ENCODE measurements at regions not wholly inside any gene's neighbourhood (a gene's known extent, or its start where the extent isn't known, plus 50 kb on each side); places are given as distances from the start of the nearest gene placed in this dataset.
"Not testable (repeated sequence)": the region's sequence is repeated elsewhere in the genome, so short reads cannot be mapped to it uniquely, and the experiment has no call there.

GRCh38 chr15:30803703-30804102, 100.0 kb upstream of the FAN1 start:
- H3K27ac ChIP-seq (ENCODE audit: low read length, poor library complexity, severe bottlenecking); H2BK15ac ChIP-seq (ENCODE audit: low read depth, poor library complexity, severe bottlenecking); H2BK5ac ChIP-seq (ENCODE audit: low read depth, low read length, poor library complexity, severe bottlenecking); H3K4me3 ChIP-seq (ENCODE audit: insufficient read depth in 1 of 2, low read depth in 1 of 2, low read length in 2 of 2); H3K9ac ChIP-seq (ENCODE audit: low read length); H3K18ac ChIP-seq (ENCODE audit: low read depth in 1 of 2, low read length in 2 of 2); H3K4ac ChIP-seq (ENCODE audit: low read depth in 1 of 2, low read length in 2 of 2); H3K4me1 ChIP-seq (ENCODE audit: control insufficient read depth, insufficient read depth, low read depth, low read length); H3K14ac ChIP-seq (ENCODE audit: low read length in 2 of 2); H3K23ac ChIP-seq (ENCODE audit: low read length in 2 of 2); H3K4me2 ChIP-seq (ENCODE audit: low read length, poor library complexity, severe bottlenecking); H2BK12ac ChIP-seq (ENCODE audit: low read length in 2 of 2); H2AFZ ChIP-seq (ENCODE audit: low read depth, low read length); H3K36me3 ChIP-seq (ENCODE audit: control insufficient read depth in 1 of 2, insufficient read depth in 2 of 2, low read depth in 1 of 2, low read length in 2 of 2); H3K27me3 ChIP-seq (ENCODE audit: control insufficient read depth in 1 of 2, insufficient read depth in 1 of 2, low read length in 2 of 2); H4K8ac ChIP-seq (ENCODE audit: low read length); H2AK5ac ChIP-seq (ENCODE audit: low read length, severe bottlenecking); H2BK120ac ChIP-seq (ENCODE audit: low read depth, low read length); H3K9me3 ChIP-seq (ENCODE audit: control insufficient read depth, low read length); H3K79me1 ChIP-seq (replicated peaks; ENCODE audit: low read length, poor library complexity, severe bottlenecking); H4K91ac ChIP-seq (ENCODE audit: low read length); DNase-seq: not testable (repeated sequence)
- 93% methylated on average over 11 of the region's 15 CpGs for WGBS

- H3K36me3 ChIP-seq (ENCODE audit: control insufficient read depth in 1 of 2, insufficient read depth in 2 of 2, low read depth in 1 of 2, low read length in 2 of 2), result no peaks in the 10 kb centered on the region
- H3K9ac ChIP-seq (ENCODE audit: low read length), result no peak overlapping the region
- DNase-seq, result no peak
- no peak overlapping the region for H4K91ac ChIP-seq (ENCODE audit: low read length)
- no peak overlapping the region for H3K23ac ChIP-seq (ENCODE audit: low read length in 2 of 2)
- H3K14ac ChIP-seq (ENCODE audit: low read length in 2 of 2), result no peak overlapping the region
- H3K27ac ChIP-seq (ENCODE audit: low read length, poor library complexity, severe bottlenecking), result no peak overlapping the region
- no peak overlapping the region for H3K4ac ChIP-seq (ENCODE audit: low read depth in 1 of 2, low read length in 2 of 2)
- no peaks in the 10 kb centered on the region for H3K4me1 ChIP-seq (ENCODE audit: control insufficient read depth, insufficient read depth, low read depth, low read length)
- no peak overlapping the region for H2BK120ac ChIP-seq (ENCODE audit: low read depth, low read length)
- H3K79me1 ChIP-seq (replicated peaks; ENCODE audit: low read length, poor library complexity, severe bottlenecking), result no peaks in the 10 kb centered on the region
- no peak overlapping the region for H2BK5ac ChIP-seq (ENCODE audit: low read depth, low read length, poor library complexity, severe bottlenecking)
- no peak overlapping the region for H3K4me2 ChIP-seq (ENCODE audit: low read length, poor library complexity, severe bottlenecking)
- H2AFZ ChIP-seq (ENCODE audit: low read depth, low read length), result no peak overlapping the region
- no peak overlapping the region for H4K8ac ChIP-seq (ENCODE audit: low read length)
- H2BK15ac ChIP-seq (ENCODE audit: low read depth, poor library complexity, severe bottlenecking), result no peak overlapping the region
- no peak overlapping the region for H3K18ac ChIP-seq (ENCODE audit: low read depth in 1 of 2, low read length in 2 of 2)
- no peak overlapping the region for H2BK12ac ChIP-seq (ENCODE audit: low read length in 2 of 2)
- H3K4me3 ChIP-seq (ENCODE audit: insufficient read depth in 1 of 2, low read depth in 1 of 2, low read length in 2 of 2), result no peak overlapping the region
- WGBS, result 92% methylated on average over 19 of the region's 19 CpGs
- no peaks in the 10 kb centered on the region for H3K9me3 ChIP-seq (ENCODE audit: control insufficient read depth, low read length)
- H2AK5ac ChIP-seq (ENCODE audit: low read length, severe bottlenecking), result no peak overlapping the region
- peaks cover 0 to 10% of the 10 kb centered on the region in 2 experiments for H3K27me3 ChIP-seq (ENCODE audit: control insufficient read depth in 1 of 2, insufficient read depth in 1 of 2, low read length in 2 of 2)
Measured at GRCh38 chr15:30816430-30816829, 87.3 kb upstream of the FAN1 start.

- not testable (repeated sequence) for H3K4me1 ChIP-seq (ENCODE audit: control insufficient read depth, insufficient read depth, low read depth, low read length); H3K4me3 ChIP-seq (ENCODE audit: insufficient read depth in 1 of 2, low read depth in 1 of 2, low read length in 2 of 2); H3K36me3 ChIP-seq (ENCODE audit: control insufficient read depth in 1 of 2, insufficient read depth in 2 of 2, low read depth in 1 of 2, low read length in 2 of 2); H3K14ac ChIP-seq (ENCODE audit: low read length in 2 of 2); H2BK120ac ChIP-seq (ENCODE audit: low read depth, low read length); H3K79me1 ChIP-seq (replicated peaks; ENCODE audit: low read length, poor library complexity, severe bottlenecking); H2BK15ac ChIP-seq (ENCODE audit: low read depth, poor library complexity, severe bottlenecking); DNase-seq; H3K4ac ChIP-seq (ENCODE audit: low read depth in 1 of 2, low read length in 2 of 2); H2BK5ac ChIP-seq (ENCODE audit: low read depth, low read length, poor library complexity, severe bottlenecking); H3K18ac ChIP-seq (ENCODE audit: low read depth in 1 of 2, low read length in 2 of 2); H2AFZ ChIP-seq (ENCODE audit: low read depth, low read length); H2AK5ac ChIP-seq (ENCODE audit: low read length, severe bottlenecking); H3K4me2 ChIP-seq (ENCODE audit: low read length, poor library complexity, severe bottlenecking); H3K9me3 ChIP-seq (ENCODE audit: control insufficient read depth, low read length); H3K23ac ChIP-seq (ENCODE audit: low read length in 2 of 2); H3K27ac ChIP-seq (ENCODE audit: low read length, poor library complexity, severe bottlenecking); H4K91ac ChIP-seq (ENCODE audit: low read length); H2BK12ac ChIP-seq (ENCODE audit: low read length in 2 of 2); H4K8ac ChIP-seq (ENCODE audit: low read length)
- Histone ChIP-seq H3K9ac (ENCODE audit: low read length) (peak overlapping the region; percentile 54), H3K27me3 (ENCODE audit: control insufficient read depth in 1 of 2, insufficient read depth in 1 of 2, low read length in 2 of 2) (peaks cover 0 to 23% of the 10 kb centered on the region in 2 experiments)
- WGBS, result 93% methylated on average over 15 of the region's 15 CpGs
Measured at GRCh38 chr15:30823068-30823813, 80.5 kb upstream of the FAN1 start.

GRCh38 chr15:30824518-30825195, 79.1 kb upstream of the FAN1 start:
- H2BK120ac ChIP-seq (ENCODE audit: low read depth, low read length), result no peak overlapping the region

More at GRCh38 chr15:30824518-30825195, 79.1 kb upstream of the FAN1 start:
- no peak overlapping the region for H2AFZ ChIP-seq (ENCODE audit: low read depth, low read length)
- no peak overlapping the region for H3K4me3 ChIP-seq (ENCODE audit: insufficient read depth in 1 of 2, low read depth in 1 of 2, low read length in 2 of 2)
- no peak overlapping the region for H2BK15ac ChIP-seq (ENCODE audit: low read depth, poor library complexity, severe bottlenecking)
- no peak overlapping the region for H3K23ac ChIP-seq (ENCODE audit: low read length in 2 of 2)
- H4K8ac ChIP-seq (ENCODE audit: low read length), result no peak overlapping the region
- H4K91ac ChIP-seq (ENCODE audit: low read length), result no peak overlapping the region
- 76% methylated on average over 14 of the region's 14 CpGs for WGBS
- no peak overlapping the region for H2BK5ac ChIP-seq (ENCODE audit: low read depth, low read length, poor library complexity, severe bottlenecking)
- no peaks in the 10 kb centered on the region for H3K9me3 ChIP-seq (ENCODE audit: control insufficient read depth, low read length)
- H3K27ac ChIP-seq (ENCODE audit: low read length, poor library complexity, severe bottlenecking), result no peak overlapping the region
- H3K18ac ChIP-seq (ENCODE audit: low read depth in 1 of 2, low read length in 2 of 2), result no peak overlapping the region
- DNase-seq, result no peak
- H3K4ac ChIP-seq (ENCODE audit: low read depth in 1 of 2, low read length in 2 of 2), result no peak overlapping the region
- H3K4me1 ChIP-seq (ENCODE audit: control insufficient read depth, insufficient read depth, low read depth, low read length), result peaks cover 2% of the 10 kb centered on the region
- H3K14ac ChIP-seq (ENCODE audit: low read length in 2 of 2), result no peak overlapping the region
- H3K27me3 ChIP-seq (ENCODE audit: control insufficient read depth in 1 of 2, insufficient read depth in 1 of 2, low read length in 2 of 2), result peaks cover 0 to 23% of the 10 kb centered on the region in 2 experiments
- no peaks in the 10 kb centered on the region for H3K79me1 ChIP-seq (replicated peaks; ENCODE audit: low read length, poor library complexity, severe bottlenecking)
- H3K9ac ChIP-seq (ENCODE audit: low read length), result no peak overlapping the region
- H2AK5ac ChIP-seq (ENCODE audit: low read length, severe bottlenecking), result no peak overlapping the region
- no peaks in the 10 kb centered on the region for H3K36me3 ChIP-seq (ENCODE audit: control insufficient read depth in 1 of 2, insufficient read depth in 2 of 2, low read depth in 1 of 2, low read length in 2 of 2)
- H2BK12ac ChIP-seq (ENCODE audit: low read length in 2 of 2), result no peak overlapping the region
- H3K4me2 ChIP-seq (ENCODE audit: low read length, poor library complexity, severe bottlenecking), result no peak overlapping the region
